ENCODE measurements at regions not wholly inside any gene's neighbourhood (a gene's known extent, or its start where the extent isn't known, plus 50 kb on each side); places are given as distances from the start of the nearest gene placed in this dataset.
"Not testable (repeated sequence)": the region's sequence is repeated elsewhere in the genome, so short reads cannot be mapped to it uniquely, and the experiment has no call there.

DNA sequence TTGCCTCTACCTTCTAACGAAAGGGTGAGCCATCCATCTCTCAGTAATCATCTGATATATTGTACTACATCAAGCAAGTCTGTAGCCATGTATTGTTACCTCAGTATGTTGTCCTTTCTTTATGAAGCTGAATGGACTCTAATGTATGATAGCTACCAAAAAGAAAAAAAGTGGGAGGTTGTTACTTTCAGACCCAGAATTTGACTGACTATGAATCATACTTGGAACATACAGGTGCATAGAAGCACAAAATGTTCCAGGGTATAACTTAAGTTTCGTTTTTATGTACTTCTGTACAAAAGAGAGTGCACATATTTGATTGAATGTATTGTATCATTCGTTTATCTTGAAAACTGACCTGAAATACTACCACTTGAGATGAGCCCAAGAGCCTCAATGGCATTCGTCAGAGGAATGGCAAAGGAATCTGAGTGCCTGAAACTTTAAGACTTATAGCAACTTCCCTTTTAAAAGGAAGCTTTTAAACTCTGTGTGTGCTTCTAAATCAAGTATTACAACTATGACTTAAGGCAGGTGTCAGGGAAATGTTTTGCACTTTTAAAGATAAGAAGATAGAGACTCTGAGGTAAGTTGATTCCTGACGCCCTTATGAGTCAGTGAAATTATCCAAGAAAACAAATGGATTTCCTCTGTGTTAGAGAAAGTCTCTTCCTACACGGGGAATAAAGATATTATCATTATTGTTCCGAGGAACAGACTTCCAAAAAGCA lies 951.5 kb downstream of the GALC start:
- no peak for DNase-seq (ENCODE audit: low spot score in 2 of 2)
- H3K9me3 ChIP-seq = peaks cover 0 to 3% (median 0%) of the 10 kb centered on the region in 4 donors
- 56 to 65% methylated on average over 7 of the region's 7 CpGs for WGBS, 2 donors
- no peak overlapping the region for H3K27ac ChIP-seq
- H3K27me3 ChIP-seq = no peaks in the 10 kb centered on the region
- no peaks in the 10 kb centered on the region for H3K36me3 ChIP-seq
- peaks cover 0 to 18% (median 0%) of the 10 kb centered on the region in 4 donors for H3K4me1 ChIP-seq
- TF ChIP-seq CTCF (IDR thresholded peaks at IDR 0.05) (no peak), EP300 (IDR thresholded peaks at IDR 0.05) (no peak), POLR2A (IDR thresholded peaks at IDR 0.05) (no peak)
- no peak overlapping the region for H3K4me3 ChIP-seq

DNA sequence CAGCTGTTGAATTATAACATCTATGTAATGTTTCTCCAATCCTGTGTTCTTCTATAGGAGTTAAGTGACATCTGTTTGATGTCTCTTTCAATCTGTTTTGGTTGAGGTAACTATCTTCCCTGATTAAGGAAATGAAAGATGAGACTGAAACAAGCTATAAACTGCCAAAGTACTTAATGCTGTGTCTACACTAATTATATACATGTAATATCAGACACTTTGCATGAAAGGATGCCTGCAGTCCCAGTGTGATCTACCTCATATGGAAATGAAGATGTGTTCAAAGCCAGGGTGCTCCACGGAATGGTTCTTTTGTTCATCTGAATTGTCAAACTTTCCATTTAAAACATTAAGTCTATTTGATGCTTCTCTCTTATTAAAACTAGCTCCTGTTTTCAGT lies 958.3 kb downstream of the GALC start:
- TF ChIP-seq EP300 (IDR thresholded peaks at IDR 0.05) = no peak
- TF ChIP-seq CTCF (IDR thresholded peaks at IDR 0.05) = no peak
- TF ChIP-seq POLR2A (IDR thresholded peaks at IDR 0.05) = no peak
- Histone ChIP-seq H3K27me3 (no peaks in the 10 kb centered on the region), H3K36me3 (no peaks in the 10 kb centered on the region), H3K4me1 (no peaks in the 10 kb centered on the region), H3K27ac (no peak overlapping the region), H3K9me3 (peaks cover 0 to 3% (median 0%) of the 10 kb centered on the region in 4 donors), H3K4me3 (no peak overlapping the region)
- WGBS, 2 donors = 45 to 58% methylated on average over 1 of the region's 1 CpG
- DNase-seq (ENCODE audit: low spot score in 2 of 2) = no peak

- 50 to 100% methylated on average over 1 of the region's 1 CpG for WGBS, 2 donors
- TF ChIP-seq CTCF (IDR thresholded peaks at IDR 0.05) = no peak
- TF ChIP-seq POLR2A (IDR thresholded peaks at IDR 0.05) = no peak
- TF ChIP-seq EP300 (IDR thresholded peaks at IDR 0.05) = no peak
- Histone ChIP-seq H3K4me3 (no peak overlapping the region), H3K27me3 (no peaks in the 10 kb centered on the region), H3K4me1 (no peaks in the 10 kb centered on the region), H3K27ac (no peak overlapping the region), H3K36me3 (no peaks in the 10 kb centered on the region), H3K9me3 (no peaks in the 10 kb centered on the region)
- DNase-seq (ENCODE audit: low spot score in 2 of 2) = no peak
Measured at GRCh38 chr14:87030197-87030596, 962.8 kb downstream of the GALC start.

- not testable (repeated sequence) for H3K27me3 ChIP-seq; H3K36me3 ChIP-seq; H3K9me3 ChIP-seq; H3K4me3 ChIP-seq; H3K27ac ChIP-seq; H3K4me1 ChIP-seq; DNase-seq (ENCODE audit: low spot score in 2 of 2)
- WGBS, 2 donors = 64 to 70% methylated on average over 4 of the region's 4 CpGs
Measured at GRCh38 chr14:87020106-87020505, 972.9 kb downstream of the GALC start.

DNA sequence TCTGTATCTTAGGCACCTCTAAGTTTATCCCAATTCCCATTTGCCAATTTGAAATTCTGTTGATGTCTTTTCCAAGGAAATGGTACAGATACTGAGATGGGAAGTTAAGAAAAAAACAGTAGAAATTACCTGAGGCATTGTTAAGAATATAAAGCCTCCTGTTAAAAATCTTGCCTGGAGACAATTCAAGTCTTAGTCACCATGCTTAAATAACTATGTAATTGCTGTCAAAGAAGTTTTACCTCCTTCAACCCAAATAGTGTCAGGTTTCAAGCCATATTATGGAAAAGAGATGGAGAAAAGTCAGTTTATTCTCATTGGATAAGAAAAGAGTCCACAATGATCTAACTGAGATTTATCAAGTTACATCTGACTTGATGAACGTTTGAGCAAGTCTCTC lies 974.7 kb downstream of the GALC start:
- Histone ChIP-seq H3K36me3 (no peaks in the 10 kb centered on the region), H3K27ac (no peak overlapping the region), H3K4me3 (no peak overlapping the region), H3K9me3 (no peaks in the 10 kb centered on the region), H3K27me3 (no peaks in the 10 kb centered on the region), H3K4me1 (no peaks in the 10 kb centered on the region)
- DNase-seq (ENCODE audit: low spot score in 2 of 2) = no peak
- WGBS, 2 donors = 51 to 54% methylated on average over 1 of the region's 1 CpG
- no peak for TF ChIP-seq EP300 (IDR thresholded peaks at IDR 0.05)
- TF ChIP-seq POLR2A (IDR thresholded peaks at IDR 0.05) = no peak
- no peak for TF ChIP-seq CTCF (IDR thresholded peaks at IDR 0.05)
